Mucosa of rectum (tissue), 2 donors: ENCODE measurements at regions not wholly inside any gene's neighbourhood (a gene's known extent, or its start where the extent isn't known, plus 50 kb on each side); places are given as distances from the start of the nearest gene placed in this dataset.
A peak's percentile ranks its signal among the peaks of the same experiment; 100 is the strongest.

Experiments
- H3K27ac ChIP-seq, 2 donors: one replicate each; pipeline ENCODE4 v1.7.0; 2013; ENCODE audit warnings: inconsistent platforms in 2 of 2, low read depth in 2 of 2, low read length in 2 of 2
- H3K27me3 ChIP-seq, 2 donors: one replicate each; pipeline ENCODE4 v1.7.0; 2013; ENCODE audit warnings: low read length in 2 of 2; ENCODE audit not compliant: control insufficient read depth in 2 of 2, insufficient read depth in 2 of 2
- H3K36me3 ChIP-seq, 2 donors: one replicate each; pipeline ENCODE4 v1.7.0; 2013; ENCODE audit warnings: low read length in 2 of 2; ENCODE audit not compliant: control insufficient read depth in 2 of 2, insufficient read depth in 2 of 2
- H3K4me1 ChIP-seq, 2 donors: one replicate each; pipeline ENCODE4 v1.7.0; 2013; ENCODE audit warnings: low read length in 2 of 2, mild to moderate bottlenecking in 1 of 2; ENCODE audit not compliant: control insufficient read depth in 2 of 2, insufficient read depth in 2 of 2
- H3K4me3 ChIP-seq, 2 donors: one replicate each; pipeline ENCODE4 v1.7.0; 2013; ENCODE audit warnings: low read length in 2 of 2
- H3K9ac ChIP-seq, 2 donors: one replicate each; pipeline ENCODE4 v1.7.0; 2013; ENCODE audit warnings: low read length in 2 of 2, low read depth in 1 of 2, mild to moderate bottlenecking in 1 of 2
- H3K9me3 ChIP-seq, 2 donors: one replicate each; pipeline ENCODE4 v1.7.0; 2013; ENCODE audit warnings: low read length in 2 of 2; ENCODE audit not compliant: control insufficient read depth in 2 of 2
- donor health status: healthy.
- donor health status: Normal muscosa, but diverticular disease.

DNA sequence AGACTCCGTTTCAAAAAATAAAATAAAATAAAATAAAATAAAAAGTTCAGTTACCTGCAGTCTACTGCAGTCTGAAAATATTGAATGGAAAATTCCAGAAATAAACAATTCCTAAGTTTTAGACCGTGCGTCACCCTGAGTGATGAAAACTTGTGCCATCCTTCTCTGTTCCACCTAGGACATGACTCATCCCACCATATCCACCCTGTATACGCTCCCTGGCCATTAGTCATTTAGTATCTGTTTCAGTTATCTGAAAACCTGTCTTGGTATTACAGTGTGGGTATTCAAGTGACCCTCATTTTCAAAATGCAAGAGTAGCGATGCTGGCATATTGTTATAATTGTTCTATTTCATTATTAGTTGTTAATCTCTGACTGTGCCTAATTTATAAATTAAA, 51.8 kb upstream of the TEX48 start:
- no peak overlapping the region for H3K4me3 ChIP-seq
- H3K4me1 ChIP-seq, result peaks cover 0 to 4% of the 10 kb centered on the region in 2 donors
- no peak overlapping the region for H3K27ac ChIP-seq
- H3K27me3 ChIP-seq, result no peaks in the 10 kb centered on the region
- H3K36me3 ChIP-seq, result no peaks in the 10 kb centered on the region
- H3K9ac ChIP-seq, result no peak overlapping the region
- H3K9me3 ChIP-seq, result no peaks in the 10 kb centered on the region

- H3K27me3 ChIP-seq, result no peaks in the 10 kb centered on the region
- no peak overlapping the region for H3K4me3 ChIP-seq
- peak overlapping the region in 1 of 2 donors; percentile 26 for H3K27ac ChIP-seq
- peaks cover 0 to 4% of the 10 kb centered on the region in 2 donors for H3K4me1 ChIP-seq
- H3K9me3 ChIP-seq, result no peaks in the 10 kb centered on the region
- H3K36me3 ChIP-seq, result no peaks in the 10 kb centered on the region
- no peak overlapping the region for H3K9ac ChIP-seq
Observed at GRCh38 chr9:114732823-114733222, 50.8 kb upstream of the TEX48 start.
